22Rv1 (cell line): ENCODE measurements at regions not wholly inside any gene's neighbourhood (a gene's known extent, or its start where the extent isn't known, plus 50 kb on each side); places are given as distances from the start of the nearest gene placed in this dataset.

Source experiments
- CTCF ChIP-seq: fragments of 450-650 bp; IDR thresholded peaks from 2 replicates; pipeline ENCODE4 v1.5.1; 2017; ENCODE audit warnings: mild to moderate bottlenecking
- ZFX ChIP-seq: fragments of 450-650 bp; IDR thresholded peaks from 2 replicates; pipeline ENCODE4 v1.6.1; 2017; ENCODE audit warnings: antibody characterized with exemption, borderline replicate concordance

- TF ChIP-seq CTCF (no peak), ZFX (no peak)
Measured at GRCh38 chr6:134817448-134817847, 132.5 kb downstream of the ALDH8A1 start.
